K562 (cell line): ENCODE measurements at regions not wholly inside any gene's neighbourhood (a gene's known extent, or its start where the extent isn't known, plus 50 kb on each side); places are given as distances from the start of the nearest gene placed in this dataset.

ENCODE experiments used
- ATAC-seq: fragments of 200-7000 bp; cut with Tn5 transposase; 3 replicates; pipeline ENCODE4 v1.9.1; 2020; ENCODE audit warnings: moderate library complexity
- BruUV-seq: library from RNA; stranded (reverse); fragments of 400-500 nt; replicated peaks from 2 replicates; lab custom pipeline; 2021; lab: Mats Ljungman, UMichigan
- CTCF ChIA-PET: fragments of 300-600 bp; formaldehyde crosslinking; extraction: SDS; loops from one replicate; lab custom pipeline; 2021; ENCODE audit warnings: low intra/inter-chr PET ratio; lab: Yijun Ruan, JAX
- POLR2A ChIA-PET: fragments of 300-600, 350-650 bp; sonication (Branson Sonifier 250); formaldehyde crosslinking; extraction: SDS; loops from one replicate; lab custom pipeline; 2021; ENCODE audit warnings: antibody characterized with exemption, inconsistent platforms; lab: Yijun Ruan, JAX
- DNase-seq, 4 experiments: peaks; one replicate each; pipeline versions ENCODE4 v3.0.0 to v3.0.0-alpha.2; 2011 to 2018; ENCODE audit warnings: low spot score in 3 of 4, mixed read lengths in 3 of 4; ENCODE audit errors: extremely low read depth in 1 of 4
- FAIRE-seq: peaks from 2 replicates; lab custom pipeline; 2011; peaks lifted over from hg19 to GRCh38; lab: Jason Lieb, UNC
- H2AFZ ChIP-seq: 2 replicates; pipeline ENCODE4 v1.6.0; 2011; ENCODE audit warnings: low read depth, low read length, control low read depth, inconsistent platforms
- H3K27ac ChIP-seq: fragments of 200-600 bp; 3 replicates; pipeline ENCODE4 v1.8.0; 2011; ENCODE audit warnings: low read depth, mild to moderate bottlenecking, control low read depth, inconsistent platforms, low read length, moderate library complexity, mixed read lengths; ENCODE audit errors: extremely low read depth
- H3K27me3 ChIP-seq, 2 experiments: fragments of 300-600 bp in 1 of 2; 2 replicates in 1 of 2; 3 replicates in 1 of 2; pipeline versions ENCODE4 v1.6.0 to v1.8.0; 2011; ENCODE audit warnings: inconsistent platforms in 2 of 2, low read length in 2 of 2, mild to moderate bottlenecking in 1 of 2, mixed read lengths in 1 of 2, moderate library complexity in 1 of 2; ENCODE audit not compliant: control insufficient read depth in 2 of 2, insufficient read depth in 2 of 2
- H3K36me3 ChIP-seq: fragments of 300-600 bp; 3 replicates; pipeline ENCODE4 v1.8.0; 2011; ENCODE audit warnings: mild to moderate bottlenecking, low read length, inconsistent platforms; ENCODE audit not compliant: control insufficient read depth, insufficient read depth
- H3K4me1 ChIP-seq, 2 experiments: fragments of 200-600 bp in 1 of 2; replicated peaks in 1 of 2; 2 replicates in 1 of 2; 3 replicates in 1 of 2; pipeline versions ENCODE4 v1.5.1 to v1.8.0; 2011; ENCODE audit warnings: inconsistent platforms in 2 of 2, low read length in 2 of 2, mild to moderate bottlenecking in 1 of 2, mixed read lengths in 1 of 2, moderate library complexity in 1 of 2; ENCODE audit not compliant: control insufficient read depth in 2 of 2, insufficient read depth in 2 of 2
- H3K4me2 ChIP-seq: 2 replicates; pipeline ENCODE4 v1.6.1; 2011; ENCODE audit warnings: low read length, control low read depth, inconsistent platforms, mixed read lengths; ENCODE audit not compliant: insufficient read depth
- H3K4me3 ChIP-seq: fragments of 200-600 bp; sonication (generic), shearing (Covaris generic); 2 replicates; pipeline ENCODE4 v1.5.1; 2016; ENCODE audit warnings: control low read depth, inconsistent platforms
- H3K79me2 ChIP-seq: fragments of 200-600 bp; 3 replicates; pipeline ENCODE4 v1.8.0; 2011; ENCODE audit warnings: low read length, inconsistent platforms; ENCODE audit not compliant: control insufficient read depth, insufficient read depth
- H3K9ac ChIP-seq, 2 experiments: 2 replicates each; pipeline versions ENCODE4 v1.6.0 to v1.6.1; 2011; ENCODE audit warnings: low read depth in 2 of 2, low read length in 2 of 2, control low read depth in 1 of 2, inconsistent platforms in 1 of 2, mild to moderate bottlenecking in 1 of 2, mixed read lengths in 1 of 2; ENCODE audit not compliant: insufficient read depth in 1 of 2
- H3K9me1 ChIP-seq: one replicate; pipeline ENCODE4 v1.6.0; 2011; ENCODE audit warnings: inconsistent platforms, mild to moderate bottlenecking, low read length, moderate library complexity; ENCODE audit not compliant: control insufficient read depth, insufficient read depth
- H3K9me3 ChIP-seq: replicated peaks from 2 replicates; pipeline ENCODE4 v1.5.1; 2011; ENCODE audit warnings: low read depth, low read length, inconsistent platforms; ENCODE audit not compliant: control insufficient read depth, insufficient read depth
- H4K20me1 ChIP-seq: replicated peaks from 2 replicates; pipeline ENCODE4 v1.6.1; 2011; ENCODE audit warnings: low read length, inconsistent platforms, mixed read lengths; ENCODE audit not compliant: control insufficient read depth, insufficient read depth
- ARID1B ChIP-seq: fragments of 450-650 bp; IDR thresholded peaks from 2 replicates; pipeline ENCODE4 v1.6.1; 2016; ENCODE audit warnings: antibody characterized with exemption, mild to moderate bottlenecking, inconsistent platforms
- CEBPG ChIP-seq, 3 experiments: fragments of 200-800 bp in 1 of 3; sonication (Bioruptor generic) in 1 of 3; sonication (generic) in 1 of 3; formaldehyde crosslinking in 1 of 3; IDR thresholded peaks in 2 of 3; conservative IDR thresholded peaks in 1 of 3; 2 replicates each; pipeline versions ENCODE4 v1.6.1 to v1.8.0; 2016 to 2022; ENCODE audit warnings: missing compliant biosample characterization in 2 of 3, missing genetic modification characterization in 2 of 3, mild to moderate bottlenecking in 1 of 3, missing genetic modification reagents in 1 of 3
- FOXP4 ChIP-seq: sonication (generic); formaldehyde crosslinking; IDR thresholded peaks from 2 replicates; pipeline ENCODE4 v1.8.0; 2022; ENCODE audit warnings: mild to moderate bottlenecking, missing genetic modification reagents, borderline replicate concordance
- HDAC8 ChIP-seq: fragments of 450-650 bp; IDR thresholded peaks from 2 replicates; pipeline ENCODE4 v1.6.1; 2016; ENCODE audit warnings: mild to moderate bottlenecking, missing genetic modification characterization, moderate library complexity, missing compliant biosample characterization
- HIVEP1 ChIP-seq: fragments of 250-450 bp; sonication (Bioruptor Pico); IDR thresholded peaks from 2 replicates; pipeline ENCODE4 v1.4.0; 2020; ENCODE audit warnings: mild to moderate bottlenecking
- KDM2B ChIP-seq: fragments of 250-450 bp; sonication (Bioruptor Pico); IDR thresholded peaks from 2 replicates; pipeline ENCODE4 v1.8.0; 2021; ENCODE audit warnings: mild to moderate bottlenecking, moderate library complexity
- LCOR ChIP-seq: sonication (generic); formaldehyde crosslinking; IDR thresholded peaks from 2 replicates; pipeline ENCODE4 v1.8.0; 2022; ENCODE audit warnings: mild to moderate bottlenecking, missing genetic modification reagents
- MYBL2 ChIP-seq, 2 experiments: fragments of 450-650 bp in 1 of 2; sonication (generic) in 1 of 2; formaldehyde crosslinking in 1 of 2; IDR thresholded peaks; 2 replicates each; pipeline versions ENCODE4 v1.6.1 to v1.8.1; 2017 to 2022; ENCODE audit warnings: borderline replicate concordance in 1 of 2, inconsistent platforms in 1 of 2, low read depth in 1 of 2, mild to moderate bottlenecking in 1 of 2, missing genetic modification reagents in 1 of 2, moderate library complexity in 1 of 2
- NFE2L1 ChIP-seq: fragments of 450-650 bp; IDR thresholded peaks from 2 replicates; pipeline ENCODE4 v1.6.1; 2016; ENCODE audit warnings: missing genetic modification characterization, low read depth, mild to moderate bottlenecking, missing compliant biosample characterization, moderate library complexity, borderline replicate concordance
- RNF2 ChIP-seq: sonication (generic); IDR thresholded peaks from 2 replicates; pipeline ENCODE4 v1.6.1; 2016
- ZKSCAN3 ChIP-seq: fragments of 250-450 bp; sonication (Bioruptor Pico); IDR thresholded peaks from 2 replicates; pipeline ENCODE4 v1.4.0; 2020
- ZNF311 ChIP-seq: fragments of 250-450 bp; sonication (Bioruptor Pico); IDR thresholded peaks from 2 replicates; pipeline ENCODE4 v1.4.0; 2020; ENCODE audit warnings: mild to moderate bottlenecking, moderate library complexity
- ZNF589 ChIP-seq: fragments of 200-800 bp; sonication (Bioruptor generic); IDR thresholded peaks from 2 replicates; pipeline ENCODE4 v1.6.1; 2016; ENCODE audit warnings: low read depth, missing genetic modification characterization, missing compliant biosample characterization
- WGBS: fragments of 100-300 bp; shearing (Covaris generic); methylation state at CpG from one replicate; pipeline ENCODE4 v1.1.6; 2016; ENCODE audit warnings: low coverage, mixed read lengths; ENCODE audit not compliant: insufficient coverage; ENCODE audit errors: missing lambda C conversion rate; 5-methylcytosine and 5-hydroxymethylcytosine counted together
- in situ Hi-C: fragments of 300-500 bp; cut with MboI; formaldehyde crosslinking; loops from 4 replicates; pipeline ENCODE4 v1.15.0; 2018; ENCODE audit warnings: inconsistent platforms, mixed read lengths
- intact Hi-C: fragments of 100-400 bp; cut with micrococcal nuclease; formaldehyde crosslinking; loops from 2 replicates; pipeline ENCODE4 v1.14.2; 2022
- TF ChIP-seq, protein P1 (sequence below): sonication (generic); formaldehyde crosslinking; IDR thresholded peaks from 2 replicates; pipeline ENCODE4 v1.8.1; 2023; ENCODE audit warnings: mild to moderate bottlenecking, missing genetic modification reagents

- Histone ChIP-seq H4K20me1 (no peaks in the 10 kb centered on the region), H3K79me2 (no peaks in the 10 kb centered on the region), H3K4me1 (no peaks in the 10 kb centered on the region), H3K9ac (no peak overlapping the region), H3K4me3 (no peak overlapping the region), H3K9me3 (no peaks in the 10 kb centered on the region), H3K4me2 (no peak overlapping the region), H3K9me1 (no peaks in the 10 kb centered on the region), H2AFZ (no peak overlapping the region), H3K27ac (no peak overlapping the region), H3K27me3 (0 out of 5 replicates have a peak, but pooled peaks cover 0 to 3% of the 10 kb centered on the region in 2 experiments), H3K36me3 (no peaks in the 10 kb centered on the region)
- TF ChIP-seq NFE2L1 (no peak), ZKSCAN3 (CRISPR knock-in tag) (no peak), ARID1B (no peak), KDM2B (CRISPR knock-in tag) (no peak), ZNF311 (CRISPR knock-in tag) (no peak), FOXP4 (CRISPR knock-in tag) (no peak), MYBL2 (IDR thresholded peaks at IDR 0.05; ENCODE audit: low read depth) (no peak), MYBL2 (CRISPR knock-in tag; IDR thresholded peaks at IDR 0.05; ENCODE audit: borderline replicate concordance) (no peak), CEBPG (CRISPR knock-in tag; IDR thresholded peaks at IDR 0.05) (no peak), CEBPG (tag; conservative IDR thresholded peaks at IDR 0.05 in 1 of 2, IDR thresholded peaks at IDR 0.05 in 1 of 2) (no peak), ZNF589 (CRISPR knock-in tag) (no peak), RNF2 (no peak), HIVEP1 (CRISPR knock-in tag) (no peak), LCOR (no peak), HDAC8 (tag) (no peak)
- TF ChIP-seq, protein P1, sequence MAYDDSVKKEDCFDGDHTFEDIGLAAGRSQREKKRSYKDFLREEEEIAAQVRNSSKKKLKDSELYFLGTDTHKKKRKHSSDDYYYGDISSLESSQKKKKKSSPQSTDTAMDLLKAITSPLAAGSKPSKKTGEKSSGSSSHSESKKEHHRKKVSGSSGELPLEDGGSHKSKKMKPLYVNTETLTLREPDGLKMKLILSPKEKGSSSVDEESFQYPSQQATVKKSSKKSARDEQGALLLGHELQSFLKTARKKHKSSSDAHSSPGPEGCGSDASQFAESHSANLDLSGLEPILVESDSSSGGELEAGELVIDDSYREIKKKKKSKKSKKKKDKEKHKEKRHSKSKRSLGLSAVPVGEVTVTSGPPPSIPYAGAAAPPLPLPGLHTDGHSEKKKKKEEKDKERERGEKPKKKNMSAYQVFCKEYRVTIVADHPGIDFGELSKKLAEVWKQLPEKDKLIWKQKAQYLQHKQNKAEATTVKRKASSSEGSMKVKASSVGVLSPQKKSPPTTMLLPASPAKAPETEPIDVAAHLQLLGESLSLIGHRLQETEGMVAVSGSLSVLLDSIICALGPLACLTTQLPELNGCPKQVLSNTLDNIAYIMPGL (CRISPR knock-in tag), result no peak
- FAIRE-seq, result no peak
- no peak for DNase-seq
- ChIA-PET POLR2A (no interaction called here), CTCF (no interaction called here)
- WGBS, result 0% methylated on average over 3 of the region's 3 CpGs
- no peak for ATAC-seq
- in situ Hi-C loops (no loop called here), intact Hi-C loops (no loop called here)
- no TSS peak for BruUV-seq
These were observed 284.8 kb downstream of the THBS2 start for GRCh38 chr6:168968801-168969200.
